A673 (cell line): ENCODE measurements at regions not wholly inside any gene's neighbourhood (a gene's known extent, or its start where the extent isn't known, plus 50 kb on each side); places are given as distances from the start of the nearest gene placed in this dataset.

Experiments used
- EZH2 ChIP-seq: fragments of 200-600 bp; sonication (generic); IDR thresholded peaks from 2 replicates; pipeline ENCODE4 v1.6.1; 2017; ENCODE audit warnings: borderline replicate concordance, low read depth, mild to moderate bottlenecking, mixed read lengths, antibody characterized with exemption, low read length; ENCODE audit not compliant: poor library complexity, severe bottlenecking
- TF ChIP-seq, protein P1 (sequence below): fragments of 300-800, 200-600 bp; sonication (generic); conservative IDR thresholded peaks from 2 replicates; pipeline ENCODE4 v1.5.1; 2017; ENCODE audit warnings: low read depth, mild to moderate bottlenecking, antibody characterized with exemption, low read length, moderate library complexity, mixed read lengths

DNA sequence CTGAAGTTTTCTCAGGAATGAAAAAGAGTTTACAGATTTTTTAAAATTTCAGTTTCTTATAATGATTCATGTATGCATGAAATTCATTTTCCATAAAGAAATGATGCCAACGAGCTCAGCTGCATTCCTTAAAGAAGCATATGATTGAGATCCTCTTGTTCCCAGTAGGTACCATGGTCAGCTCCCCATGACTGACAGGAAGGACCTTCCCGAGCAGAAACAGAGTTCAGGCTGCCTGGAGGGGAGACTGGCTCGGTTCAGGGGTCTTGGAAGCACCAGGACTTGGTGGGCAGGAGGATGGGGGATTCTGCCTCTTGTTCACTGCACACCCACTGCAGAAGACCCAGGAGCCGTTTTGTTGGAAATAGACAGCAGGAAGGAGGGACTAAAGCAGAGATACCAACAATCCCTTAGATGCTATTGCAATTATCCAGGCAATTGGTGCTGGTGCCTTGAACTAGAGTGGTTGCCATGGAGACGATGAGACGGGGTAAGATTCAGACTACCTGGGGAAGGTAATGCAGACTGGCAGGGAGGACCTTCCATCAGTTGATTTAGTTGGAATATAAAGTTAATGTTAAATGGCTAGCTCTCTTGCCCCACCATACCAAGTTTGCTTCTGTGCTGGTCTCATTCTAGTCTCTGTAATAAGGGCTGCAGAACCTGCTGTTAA, 447.8 kb downstream of the MTRR start:
- no peak for TF ChIP-seq EZH2
- TF ChIP-seq, protein P1, sequence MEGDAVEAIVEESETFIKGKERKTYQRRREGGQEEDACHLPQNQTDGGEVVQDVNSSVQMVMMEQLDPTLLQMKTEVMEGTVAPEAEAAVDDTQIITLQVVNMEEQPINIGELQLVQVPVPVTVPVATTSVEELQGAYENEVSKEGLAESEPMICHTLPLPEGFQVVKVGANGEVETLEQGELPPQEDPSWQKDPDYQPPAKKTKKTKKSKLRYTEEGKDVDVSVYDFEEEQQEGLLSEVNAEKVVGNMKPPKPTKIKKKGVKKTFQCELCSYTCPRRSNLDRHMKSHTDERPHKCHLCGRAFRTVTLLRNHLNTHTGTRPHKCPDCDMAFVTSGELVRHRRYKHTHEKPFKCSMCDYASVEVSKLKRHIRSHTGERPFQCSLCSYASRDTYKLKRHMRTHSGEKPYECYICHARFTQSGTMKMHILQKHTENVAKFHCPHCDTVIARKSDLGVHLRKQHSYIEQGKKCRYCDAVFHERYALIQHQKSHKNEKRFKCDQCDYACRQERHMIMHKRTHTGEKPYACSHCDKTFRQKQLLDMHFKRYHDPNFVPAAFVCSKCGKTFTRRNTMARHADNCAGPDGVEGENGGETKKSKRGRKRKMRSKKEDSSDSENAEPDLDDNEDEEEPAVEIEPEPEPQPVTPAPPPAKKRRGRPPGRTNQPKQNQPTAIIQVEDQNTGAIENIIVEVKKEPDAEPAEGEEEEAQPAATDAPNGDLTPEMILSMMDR: no peak
